ENCODE measurements at regions not wholly inside any gene's neighbourhood (a gene's known extent, or its start where the extent isn't known, plus 50 kb on each side); places are given as distances from the start of the nearest gene placed in this dataset.

- Mint-ChIP-seq H3K27me3 (ENCODE audit: unreplicated experiment) (no peaks in the 10 kb centered on the region), H3K36me3 (ENCODE audit: low read depth, unreplicated experiment) (no peaks in the 10 kb centered on the region), H3K9me3 (ENCODE audit: unreplicated experiment) (no peaks in the 10 kb centered on the region), H3K4me1 (ENCODE audit: unreplicated experiment) (no peaks in the 10 kb centered on the region), H3K27ac (ENCODE audit: unreplicated experiment) (no peak overlapping the region), H3K4me3 (ENCODE audit: unreplicated experiment) (no peak overlapping the region)
- TF ChIP-seq, protein P1, sequence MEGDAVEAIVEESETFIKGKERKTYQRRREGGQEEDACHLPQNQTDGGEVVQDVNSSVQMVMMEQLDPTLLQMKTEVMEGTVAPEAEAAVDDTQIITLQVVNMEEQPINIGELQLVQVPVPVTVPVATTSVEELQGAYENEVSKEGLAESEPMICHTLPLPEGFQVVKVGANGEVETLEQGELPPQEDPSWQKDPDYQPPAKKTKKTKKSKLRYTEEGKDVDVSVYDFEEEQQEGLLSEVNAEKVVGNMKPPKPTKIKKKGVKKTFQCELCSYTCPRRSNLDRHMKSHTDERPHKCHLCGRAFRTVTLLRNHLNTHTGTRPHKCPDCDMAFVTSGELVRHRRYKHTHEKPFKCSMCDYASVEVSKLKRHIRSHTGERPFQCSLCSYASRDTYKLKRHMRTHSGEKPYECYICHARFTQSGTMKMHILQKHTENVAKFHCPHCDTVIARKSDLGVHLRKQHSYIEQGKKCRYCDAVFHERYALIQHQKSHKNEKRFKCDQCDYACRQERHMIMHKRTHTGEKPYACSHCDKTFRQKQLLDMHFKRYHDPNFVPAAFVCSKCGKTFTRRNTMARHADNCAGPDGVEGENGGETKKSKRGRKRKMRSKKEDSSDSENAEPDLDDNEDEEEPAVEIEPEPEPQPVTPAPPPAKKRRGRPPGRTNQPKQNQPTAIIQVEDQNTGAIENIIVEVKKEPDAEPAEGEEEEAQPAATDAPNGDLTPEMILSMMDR (IDR thresholded peaks at IDR 0.05; ENCODE audit: unreplicated experiment) = peak; percentile 64
- no peak for DNase-seq (ENCODE audit: low spot score)
Measured at GRCh38 chr7:136214356-136214755, 237.2 kb upstream of the MTPN start.

- Mint-ChIP-seq H3K9me3 (ENCODE audit: unreplicated experiment) (no peaks in the 10 kb centered on the region), H3K36me3 (ENCODE audit: low read depth, unreplicated experiment) (no peaks in the 10 kb centered on the region), H3K4me1 (ENCODE audit: unreplicated experiment) (no peaks in the 10 kb centered on the region), H3K27ac (ENCODE audit: unreplicated experiment) (no peak overlapping the region), H3K4me3 (ENCODE audit: unreplicated experiment) (no peak overlapping the region), H3K27me3 (ENCODE audit: unreplicated experiment) (no peaks in the 10 kb centered on the region)
- DNase-seq (ENCODE audit: low spot score) = no peak
- TF ChIP-seq, protein P1 (IDR thresholded peaks at IDR 0.05; ENCODE audit: unreplicated experiment) = no peak
Measured at GRCh38 chr7:136213012-136213411, 235.9 kb upstream of the MTPN start.

DNA sequence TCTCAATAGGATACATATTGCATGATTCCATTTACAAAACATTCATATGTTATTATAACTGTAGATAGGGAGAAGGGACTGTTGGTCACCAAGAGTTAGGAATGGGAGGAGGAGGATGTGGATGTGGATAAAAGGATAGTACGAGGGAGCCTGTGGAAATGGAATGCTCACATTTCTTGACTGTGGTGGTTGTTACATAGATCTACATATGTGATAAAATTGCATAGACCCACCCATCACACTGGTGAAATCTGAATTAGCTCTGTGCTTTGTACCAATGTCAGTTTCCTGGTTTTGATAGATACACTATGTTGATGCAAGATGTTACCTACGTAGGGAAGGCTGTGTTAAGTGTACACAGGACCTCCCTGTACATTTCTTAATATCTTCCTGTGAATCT, 233.5 kb upstream of the MTPN start:
- Mint-ChIP-seq H3K9me3 (ENCODE audit: unreplicated experiment) (no peaks in the 10 kb centered on the region), H3K36me3 (ENCODE audit: low read depth, unreplicated experiment) (no peaks in the 10 kb centered on the region), H3K27me3 (ENCODE audit: unreplicated experiment) (no peaks in the 10 kb centered on the region), H3K4me3 (ENCODE audit: unreplicated experiment) (no peak overlapping the region), H3K27ac (ENCODE audit: unreplicated experiment) (no peak overlapping the region), H3K4me1 (ENCODE audit: unreplicated experiment) (no peaks in the 10 kb centered on the region)
- TF ChIP-seq, protein P1 (IDR thresholded peaks at IDR 0.05; ENCODE audit: unreplicated experiment) = no peak
- DNase-seq (ENCODE audit: low spot score) = no peak

DNA sequence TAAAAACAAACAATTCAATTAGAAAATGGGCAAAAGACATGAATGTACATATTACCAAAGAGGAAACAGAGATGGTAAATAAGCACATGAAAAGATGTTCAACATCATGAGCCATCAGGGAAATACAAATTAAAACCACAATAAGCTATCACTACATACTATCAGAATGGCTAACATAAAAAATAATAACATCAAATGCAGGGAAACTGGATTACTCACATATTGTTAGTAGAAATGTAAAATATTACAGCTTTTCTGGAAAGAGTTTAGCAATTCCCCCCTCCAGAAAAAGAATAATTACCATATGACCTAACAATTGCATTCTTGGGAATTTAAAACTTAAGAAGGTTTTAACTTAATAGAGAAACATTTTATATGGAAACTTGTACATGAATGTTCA, 232.9 kb upstream of the MTPN start:
- H3K27ac Mint-ChIP-seq (ENCODE audit: unreplicated experiment) = no peak overlapping the region
- DNase-seq (ENCODE audit: low spot score) = no peak
- H3K9me3 Mint-ChIP-seq (ENCODE audit: unreplicated experiment) = no peaks in the 10 kb centered on the region
- H3K36me3 Mint-ChIP-seq (ENCODE audit: low read depth, unreplicated experiment) = no peaks in the 10 kb centered on the region
- no peaks in the 10 kb centered on the region for H3K27me3 Mint-ChIP-seq (ENCODE audit: unreplicated experiment)
- no peaks in the 10 kb centered on the region for H3K4me1 Mint-ChIP-seq (ENCODE audit: unreplicated experiment)
- no peak overlapping the region for H3K4me3 Mint-ChIP-seq (ENCODE audit: unreplicated experiment)
- TF ChIP-seq, protein P1 (IDR thresholded peaks at IDR 0.05; ENCODE audit: unreplicated experiment) = no peak

DNA sequence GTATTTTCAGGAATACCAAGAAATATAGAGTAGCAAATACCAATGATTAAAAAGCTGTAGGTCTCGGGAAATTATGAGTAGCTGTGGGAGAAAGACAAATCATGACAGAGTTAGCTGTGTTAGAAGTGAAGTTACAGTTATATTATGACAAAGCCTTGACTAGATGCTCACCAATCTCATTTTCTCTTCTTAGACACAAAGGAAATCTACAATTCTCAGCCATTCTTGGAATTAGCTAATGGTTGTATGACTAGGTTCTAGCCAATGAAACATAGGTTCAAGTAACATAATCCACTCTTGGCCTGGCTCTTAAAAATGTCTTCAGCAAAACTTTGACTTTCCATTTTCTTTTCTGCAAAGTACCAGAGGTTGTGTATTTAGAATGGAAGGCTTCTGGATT, 228.8 kb upstream of the MTPN start:
- no peak overlapping the region for H3K4me3 Mint-ChIP-seq (ENCODE audit: unreplicated experiment)
- no peak for DNase-seq (ENCODE audit: low spot score)
- no peaks in the 10 kb centered on the region for H3K9me3 Mint-ChIP-seq (ENCODE audit: unreplicated experiment)
- no peaks in the 10 kb centered on the region for H3K27me3 Mint-ChIP-seq (ENCODE audit: unreplicated experiment)
- no peak overlapping the region for H3K27ac Mint-ChIP-seq (ENCODE audit: unreplicated experiment)
- TF ChIP-seq, protein P1 (IDR thresholded peaks at IDR 0.05; ENCODE audit: unreplicated experiment) = no peak
- no peaks in the 10 kb centered on the region for H3K4me1 Mint-ChIP-seq (ENCODE audit: unreplicated experiment)
- no peaks in the 10 kb centered on the region for H3K36me3 Mint-ChIP-seq (ENCODE audit: low read depth, unreplicated experiment)
